Vagina (tissue), 2 donors: ENCODE measurements at regions not wholly inside any gene's neighbourhood (a gene's known extent, or its start where the extent isn't known, plus 50 kb on each side); places are given as distances from the start of the nearest gene placed in this dataset.

Experiments used
- POLR2A ChIP-seq, 2 donors: fragments of 450-650 bp; IDR thresholded peaks; one replicate each; pipeline ENCODE4 v1.6.1; 2017; ENCODE audit warnings: antibody characterized with exemption in 2 of 2, mild to moderate bottlenecking in 2 of 2, moderate library complexity in 2 of 2
- TF ChIP-seq, protein P1 (sequence below), 3 experiments: fragments of 450-650 bp in 2 of 3; fragments of 200-600 bp in 1 of 3; sonication (generic) in 1 of 3; IDR thresholded peaks; one replicate each; pipeline ENCODE4 v1.5.1; 2017 to 2019; ENCODE audit warnings: antibody characterized with exemption in 3 of 3, mild to moderate bottlenecking in 2 of 3, moderate library complexity in 2 of 3

DNA sequence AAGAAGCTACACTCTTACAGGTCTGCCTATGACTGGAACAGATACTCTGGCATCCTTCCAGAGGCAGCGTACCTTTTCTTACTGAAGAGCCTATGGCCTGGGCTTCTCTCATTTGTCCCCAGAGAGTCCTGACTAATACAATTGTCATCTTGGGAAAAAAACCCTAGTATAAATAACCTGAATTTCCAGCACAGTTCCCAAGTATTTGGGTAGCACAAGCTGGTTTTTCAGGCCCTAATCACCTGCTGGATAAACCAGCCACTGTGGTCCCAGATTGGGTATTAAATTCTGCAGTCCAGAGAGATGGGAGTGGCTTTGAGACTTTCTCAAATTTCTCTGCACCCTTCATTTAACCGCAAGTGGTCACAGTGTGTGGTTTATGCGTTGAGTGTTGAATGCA is 186.8 kb upstream of the NEBL start:
- TF ChIP-seq, protein P1, sequence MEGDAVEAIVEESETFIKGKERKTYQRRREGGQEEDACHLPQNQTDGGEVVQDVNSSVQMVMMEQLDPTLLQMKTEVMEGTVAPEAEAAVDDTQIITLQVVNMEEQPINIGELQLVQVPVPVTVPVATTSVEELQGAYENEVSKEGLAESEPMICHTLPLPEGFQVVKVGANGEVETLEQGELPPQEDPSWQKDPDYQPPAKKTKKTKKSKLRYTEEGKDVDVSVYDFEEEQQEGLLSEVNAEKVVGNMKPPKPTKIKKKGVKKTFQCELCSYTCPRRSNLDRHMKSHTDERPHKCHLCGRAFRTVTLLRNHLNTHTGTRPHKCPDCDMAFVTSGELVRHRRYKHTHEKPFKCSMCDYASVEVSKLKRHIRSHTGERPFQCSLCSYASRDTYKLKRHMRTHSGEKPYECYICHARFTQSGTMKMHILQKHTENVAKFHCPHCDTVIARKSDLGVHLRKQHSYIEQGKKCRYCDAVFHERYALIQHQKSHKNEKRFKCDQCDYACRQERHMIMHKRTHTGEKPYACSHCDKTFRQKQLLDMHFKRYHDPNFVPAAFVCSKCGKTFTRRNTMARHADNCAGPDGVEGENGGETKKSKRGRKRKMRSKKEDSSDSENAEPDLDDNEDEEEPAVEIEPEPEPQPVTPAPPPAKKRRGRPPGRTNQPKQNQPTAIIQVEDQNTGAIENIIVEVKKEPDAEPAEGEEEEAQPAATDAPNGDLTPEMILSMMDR (IDR thresholded peaks at IDR 0.05) = no peak
- TF ChIP-seq POLR2A (IDR thresholded peaks at IDR 0.05) = no peak
